ENCODE measurements at regions not wholly inside any gene's neighbourhood (a gene's known extent, or its start where the extent isn't known, plus 50 kb on each side); places are given as distances from the start of the nearest gene placed in this dataset.

DNA sequence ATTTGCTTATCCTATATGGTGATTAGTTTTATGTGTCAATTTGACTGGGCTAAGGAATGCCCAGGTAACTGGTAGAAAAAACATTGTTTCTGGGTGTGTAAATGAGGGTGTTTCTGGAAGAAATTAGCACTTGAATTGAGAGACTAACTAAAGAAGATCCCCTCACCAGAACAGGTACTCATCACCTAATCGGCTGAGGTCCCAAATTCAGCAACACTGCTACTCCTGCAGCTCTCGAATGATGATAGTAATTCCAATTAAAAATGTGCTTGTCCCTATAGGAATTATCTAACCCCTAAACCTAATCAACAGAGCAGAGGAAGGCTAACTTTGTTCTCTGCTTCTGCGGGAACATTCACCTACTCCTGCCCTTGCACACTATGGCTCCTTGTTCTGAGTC is 464.5 kb upstream of the CHST9 start:
- DNase-seq (ENCODE audit: low read depth in 4 of 4, low spot score in 3 of 4), result no peak

DNA sequence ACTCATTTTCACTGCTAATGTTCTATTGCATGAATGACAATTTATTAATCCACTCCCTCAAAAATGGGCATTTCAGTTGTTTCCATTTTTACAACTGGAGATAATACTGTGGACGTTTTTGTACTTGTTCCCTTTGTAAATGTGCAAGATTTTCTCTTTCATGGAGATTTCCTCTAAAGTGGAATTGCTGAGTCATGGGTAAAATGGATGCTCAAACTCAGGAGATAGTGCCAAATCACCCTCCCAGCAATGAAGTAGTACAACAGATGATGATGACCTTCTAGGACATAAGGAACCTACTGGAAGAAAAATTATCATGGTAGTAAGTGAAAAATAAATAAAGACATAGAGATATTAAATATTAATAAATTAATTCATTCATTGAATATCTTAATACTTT is 460.8 kb upstream of the CHST9 start:
- DNase-seq (ENCODE audit: low read depth in 4 of 4, low spot score in 3 of 4), result no peak

DNA sequence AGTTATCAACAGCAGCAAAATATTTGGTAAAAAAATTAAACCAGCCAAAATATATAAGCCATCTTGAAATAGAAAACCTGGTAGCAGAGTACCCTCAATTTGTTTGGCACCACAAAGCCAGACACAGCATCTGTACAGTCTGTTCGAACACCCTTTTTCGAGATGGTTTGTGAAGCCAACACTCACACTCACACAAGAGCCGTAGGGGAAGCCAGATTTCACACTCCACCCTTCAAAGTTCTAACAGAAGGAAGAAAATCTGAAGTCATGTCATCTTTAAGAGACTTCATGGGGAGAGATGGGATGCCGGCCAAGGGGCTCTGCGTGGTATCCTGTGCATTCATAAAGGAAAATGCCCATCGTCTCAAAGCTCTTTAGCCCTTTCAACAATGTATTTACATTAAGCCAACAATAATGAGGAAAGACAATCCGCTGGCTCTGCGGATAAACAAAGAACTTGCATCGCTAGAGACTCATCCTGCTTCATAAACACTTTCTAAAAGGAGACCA is 451.5 kb upstream of the CHST9 start:
- no peak for DNase-seq (ENCODE audit: low read depth in 4 of 4, low spot score in 3 of 4)

DNA sequence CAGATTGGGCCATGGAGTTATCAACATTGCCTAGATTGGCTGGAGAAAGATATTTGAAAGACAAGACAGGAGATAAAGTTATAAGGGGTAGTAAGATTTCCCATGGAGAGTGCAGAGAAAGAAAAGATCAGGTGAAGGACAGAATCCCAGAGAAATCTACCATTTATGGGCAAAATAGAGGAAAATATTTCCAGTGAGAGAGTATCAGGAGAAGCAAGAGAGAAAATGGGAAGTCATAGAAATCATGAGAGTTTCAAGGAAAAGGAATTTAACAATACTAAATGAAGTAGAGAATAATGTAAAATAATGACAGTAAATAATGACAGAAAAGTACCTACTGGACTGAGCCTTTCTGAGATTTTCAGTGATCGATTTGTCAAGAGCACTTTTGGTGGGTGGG is 447.6 kb upstream of the CHST9 start:
- no peak for DNase-seq (ENCODE audit: low read depth in 4 of 4, low spot score in 3 of 4)

DNA sequence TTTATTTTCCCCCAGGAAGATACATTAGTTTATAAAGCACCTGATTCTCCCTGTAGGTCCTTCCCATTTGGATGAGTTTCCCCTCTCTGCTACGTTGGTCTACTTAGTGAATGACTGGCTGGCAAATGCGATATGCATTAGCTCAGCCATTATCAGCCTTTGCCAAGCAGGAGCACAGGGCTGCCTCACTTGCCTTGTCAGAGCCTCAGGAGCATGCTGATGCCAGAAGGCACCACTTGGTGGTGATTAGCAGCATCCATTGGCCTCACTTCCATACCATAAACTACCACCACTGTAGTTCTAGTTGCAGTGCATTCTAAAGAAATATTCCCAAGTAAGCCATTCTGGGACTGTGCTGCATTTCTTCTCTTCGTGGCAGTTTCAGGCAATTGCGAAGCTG is 442.8 kb upstream of the CHST9 start:
- no peak for DNase-seq (ENCODE audit: low read depth in 4 of 4, low spot score in 3 of 4)

DNA sequence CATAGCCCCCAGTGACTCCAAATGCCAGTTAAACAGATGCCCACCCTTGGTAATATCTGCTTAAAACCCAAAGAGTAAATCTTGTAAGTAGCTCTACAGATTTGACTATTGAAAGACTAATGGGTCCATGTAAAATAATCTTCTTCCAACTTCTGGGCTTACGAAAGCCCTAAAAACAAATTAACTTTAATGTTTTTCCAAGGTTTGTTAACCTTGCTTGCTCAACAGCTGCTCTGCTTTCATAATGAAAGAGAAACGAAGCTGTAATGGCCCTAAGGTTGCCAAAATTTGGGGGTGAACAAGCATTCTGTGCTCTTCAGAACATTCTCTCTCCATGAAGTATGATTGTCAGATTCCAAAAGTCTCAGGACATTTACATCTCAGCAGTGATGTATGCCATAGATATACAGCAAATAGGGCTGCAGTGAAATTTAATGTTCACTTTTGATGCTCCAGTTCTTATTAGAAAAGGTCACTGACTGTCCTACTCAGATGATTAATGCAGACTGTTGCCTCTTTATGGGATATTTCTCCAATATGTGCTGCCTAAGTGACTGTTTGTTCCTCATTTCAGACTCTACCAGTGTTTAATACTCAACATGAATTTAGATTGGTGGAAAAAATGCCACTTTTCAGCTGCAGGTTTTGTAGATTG is 436.3 kb upstream of the CHST9 start:
- no peak for DNase-seq (ENCODE audit: low read depth in 4 of 4, low spot score in 3 of 4)

DNA sequence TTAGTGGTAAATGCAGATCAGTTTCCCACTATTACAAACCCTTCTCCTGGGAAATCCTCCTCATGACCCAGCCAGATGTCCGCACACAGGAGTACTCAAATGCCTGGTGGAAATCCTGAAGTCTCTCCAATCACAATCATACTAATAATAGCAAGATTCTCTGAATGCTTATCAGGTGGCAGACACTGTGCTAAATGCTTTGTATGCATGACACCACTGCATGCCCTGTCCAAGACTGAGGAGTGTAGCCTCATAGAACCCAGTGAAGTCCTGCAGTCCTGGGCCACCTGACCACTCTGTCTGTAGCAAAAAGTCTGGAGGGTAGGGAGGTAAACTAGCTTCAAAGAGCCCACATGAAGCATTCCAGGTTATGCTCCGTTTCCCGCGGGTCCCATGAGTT is 434.8 kb upstream of the CHST9 start:
- DNase-seq (ENCODE audit: low read depth in 4 of 4, low spot score in 3 of 4), result no peak

DNA sequence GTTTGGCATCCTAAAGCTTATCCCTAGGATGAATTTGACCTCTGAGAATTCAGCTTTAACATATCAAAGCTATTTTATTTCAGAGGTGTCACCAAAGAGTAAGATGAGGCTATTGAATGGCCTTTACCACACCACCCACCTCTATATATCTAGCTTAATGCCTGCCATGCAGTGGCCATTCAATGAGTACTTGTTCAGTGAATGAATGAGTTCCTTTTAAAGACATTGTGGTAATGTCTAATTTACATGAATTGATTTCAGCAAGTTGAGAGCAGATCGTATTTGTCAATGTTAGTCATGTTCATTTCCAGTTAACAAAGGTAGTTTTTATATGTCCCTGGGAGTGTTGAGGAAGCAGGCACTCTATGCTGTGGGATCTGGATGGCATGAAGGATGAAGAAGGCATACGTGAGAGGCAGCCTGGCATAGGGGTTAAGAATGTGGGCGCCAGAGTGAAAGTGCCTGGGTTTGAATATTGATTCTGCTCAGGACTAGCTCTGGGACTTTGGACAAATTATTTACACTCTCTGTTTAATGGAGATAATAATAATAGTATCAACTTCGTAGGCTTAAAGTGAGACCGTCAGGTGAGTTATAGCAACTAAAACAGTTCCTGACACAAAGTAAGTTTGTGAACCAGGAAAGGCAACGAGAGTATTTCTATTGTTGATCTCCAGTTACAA is 434.1 kb upstream of the CHST9 start:
- no peak for DNase-seq (ENCODE audit: low read depth in 4 of 4, low spot score in 3 of 4)

DNA sequence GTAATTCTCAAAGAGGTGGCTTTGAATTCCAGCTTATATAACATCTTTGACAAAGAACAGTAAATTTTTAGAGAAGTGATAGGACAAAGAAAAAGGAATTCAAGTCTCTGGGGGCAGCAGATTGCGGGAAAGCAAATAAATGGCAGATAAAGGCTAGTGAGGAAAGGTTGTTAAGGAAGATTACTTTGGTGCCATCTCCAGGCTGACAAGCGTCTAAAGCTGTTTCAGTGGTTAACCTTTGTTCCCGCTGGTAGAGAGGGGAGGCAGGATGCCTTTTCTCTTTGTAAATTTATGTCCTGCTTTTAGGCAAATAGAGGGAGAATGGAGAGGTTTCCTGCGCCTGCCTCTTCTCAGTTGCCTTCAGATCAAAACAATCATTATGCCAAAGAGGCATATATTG is 431.2 kb upstream of the CHST9 start:
- DNase-seq (ENCODE audit: low read depth in 4 of 4, low spot score in 3 of 4), result no peak

DNA sequence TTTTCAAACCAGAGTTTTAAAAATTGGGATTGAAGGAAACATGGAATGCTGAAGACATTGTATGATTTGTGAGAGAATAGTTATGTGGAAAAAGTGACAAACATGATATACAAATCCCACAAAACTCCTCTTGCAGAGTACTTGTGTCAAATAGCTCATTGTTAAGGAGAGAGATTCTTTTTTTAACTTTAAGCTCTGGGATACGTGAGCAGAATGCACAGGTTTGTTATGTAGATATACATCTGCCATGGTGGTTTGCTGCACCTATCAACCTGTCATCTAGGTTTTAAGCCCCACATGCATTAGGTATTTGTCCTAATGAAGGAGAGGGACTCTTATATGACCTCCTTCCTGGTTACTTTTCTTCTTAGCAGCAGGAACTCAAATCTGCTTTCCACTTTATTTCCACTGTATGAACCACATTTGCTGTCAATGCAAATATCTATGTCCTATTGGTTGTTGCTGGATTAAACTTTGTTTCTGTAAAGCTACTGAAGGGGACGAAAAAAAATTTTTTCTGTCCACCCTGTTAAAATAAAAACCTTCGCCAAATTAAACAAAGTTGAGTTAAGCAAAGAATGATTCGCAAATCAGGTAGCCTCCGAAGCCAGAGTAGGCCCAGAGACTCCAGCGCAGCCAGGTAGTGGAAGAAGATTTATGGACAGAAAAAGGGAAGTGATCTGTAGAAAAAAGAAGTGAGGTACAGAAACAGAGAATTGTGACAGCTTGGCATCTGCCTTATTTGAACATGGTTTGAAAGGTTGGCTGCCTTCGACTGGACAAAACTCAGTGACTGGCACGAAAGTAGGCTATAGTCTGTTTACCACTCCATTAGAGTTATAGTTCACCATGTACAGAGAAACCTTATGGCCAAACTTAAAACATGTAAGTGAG is 430.1 kb upstream of the CHST9 start:
- DNase-seq (ENCODE audit: low read depth in 4 of 4, low spot score in 3 of 4), result no peak

DNA sequence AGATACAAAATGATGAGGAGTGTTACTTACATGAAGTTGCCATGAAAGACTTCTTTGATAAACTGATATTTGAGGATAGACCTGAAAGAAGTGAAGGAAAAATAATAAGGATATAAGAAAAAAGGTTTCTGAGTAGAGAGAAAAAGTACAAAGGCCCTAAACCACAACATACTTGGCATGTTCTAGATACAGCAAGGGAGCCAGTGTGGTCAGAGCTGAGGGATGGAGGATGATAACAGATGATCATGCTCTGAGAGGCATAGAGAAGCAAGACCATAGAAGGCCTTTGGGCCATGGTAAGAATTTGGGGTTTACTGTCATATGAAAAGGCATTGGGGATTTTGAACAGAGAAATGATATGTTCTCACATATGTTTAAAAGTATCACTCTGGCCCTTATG is 424.1 kb upstream of the CHST9 start:
- DNase-seq (ENCODE audit: low read depth in 4 of 4, low spot score in 3 of 4), result no peak

DNA sequence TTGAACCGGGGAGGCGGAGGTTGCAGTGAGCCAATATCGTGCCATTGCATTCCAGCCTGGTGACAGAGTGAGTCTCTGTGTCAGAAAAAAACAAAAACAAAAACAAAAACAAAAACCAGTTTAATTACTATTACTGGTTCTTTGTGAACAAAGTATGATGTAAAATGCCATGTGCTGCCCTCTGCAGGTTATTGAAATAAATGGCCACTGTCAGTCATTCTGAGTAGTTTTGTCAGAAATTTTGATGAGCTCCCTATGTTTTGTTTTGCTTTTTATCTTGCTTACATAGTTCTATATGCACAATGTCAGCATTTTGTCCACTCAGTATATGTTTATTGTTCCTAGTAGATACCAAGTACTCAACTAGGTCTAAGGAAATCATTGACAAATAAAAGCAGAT is 423.6 kb upstream of the CHST9 start:
- DNase-seq (ENCODE audit: low read depth in 4 of 4, low spot score in 3 of 4), result no peak

DNA sequence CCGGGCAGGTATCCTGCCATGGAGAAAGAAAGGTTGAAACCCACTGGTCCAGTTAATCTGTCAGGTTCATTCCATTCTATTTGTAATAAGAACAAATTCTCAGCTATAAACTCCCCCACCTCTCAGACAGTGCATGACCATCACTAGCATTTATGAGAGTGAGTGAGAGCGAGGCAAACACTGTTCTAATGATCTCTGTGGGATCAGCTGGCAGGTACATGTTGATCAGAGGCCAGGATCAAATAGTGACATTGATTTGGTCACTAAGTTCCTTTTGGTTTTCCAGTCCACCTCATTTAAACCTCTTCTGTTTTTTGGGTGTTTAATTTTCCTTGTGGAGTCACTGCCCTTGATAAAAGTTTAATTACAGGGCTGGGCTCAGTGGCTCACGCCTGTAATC is 423.1 kb upstream of the CHST9 start:
- DNase-seq (ENCODE audit: low read depth in 4 of 4, low spot score in 3 of 4), result no peak

DNA sequence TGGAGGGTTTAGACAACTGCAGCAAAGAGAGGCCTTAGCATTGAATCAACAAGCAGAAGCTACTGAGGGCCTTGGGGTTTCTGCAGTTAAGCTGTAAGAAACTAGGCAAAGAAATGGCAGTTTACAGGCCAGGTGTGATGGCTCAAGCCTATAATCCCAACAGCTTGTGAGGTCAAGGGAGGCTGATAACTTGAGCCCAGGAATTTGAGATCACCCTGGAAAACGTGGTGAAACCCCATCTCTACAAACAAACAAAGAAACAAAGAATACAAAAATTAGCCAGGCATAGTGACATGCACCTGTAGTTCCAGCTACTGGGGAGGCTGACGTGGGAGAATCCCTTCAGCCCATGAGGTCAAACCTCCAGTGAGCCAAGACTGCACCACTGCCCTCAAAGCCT is 421.6 kb upstream of the CHST9 start:
- peak in 3 of 4 donors; percentile 18 to 33 (median 29) for DNase-seq (ENCODE audit: low read depth in 4 of 4, low spot score in 3 of 4)

DNA sequence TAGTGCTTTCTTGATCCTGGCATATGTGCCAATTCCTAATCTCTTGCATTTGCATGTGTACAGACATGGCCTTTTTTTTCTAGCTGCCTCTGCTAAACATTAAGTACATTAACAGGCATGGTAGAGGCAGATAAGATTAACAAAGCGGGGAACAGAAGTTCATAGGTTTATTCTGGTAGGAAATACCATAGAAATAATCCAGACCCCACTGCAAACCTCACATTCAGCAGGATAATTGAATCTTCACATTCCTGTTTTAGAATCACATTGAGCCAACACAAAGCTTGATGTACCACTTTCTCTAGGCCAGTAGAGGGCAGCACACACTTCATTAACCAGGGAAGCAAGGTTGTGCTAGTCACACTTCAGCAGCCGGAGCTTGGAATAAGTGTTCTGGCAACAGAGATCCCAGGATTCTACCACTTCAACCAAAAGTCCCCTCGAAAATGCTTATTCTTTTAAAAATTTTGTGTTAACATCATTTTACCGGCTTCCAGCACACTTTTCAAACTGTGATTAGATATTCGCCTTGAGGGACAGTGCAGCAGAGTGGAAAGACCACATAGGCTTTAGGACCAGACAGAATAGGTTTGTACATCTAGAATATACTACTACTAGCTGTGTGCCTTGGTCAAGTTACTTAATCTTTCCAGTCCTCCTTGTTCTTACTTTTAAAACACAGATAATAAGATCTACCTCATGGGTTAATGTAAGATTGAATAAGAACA is 420.2 kb upstream of the CHST9 start:
- DNase-seq (ENCODE audit: low read depth in 4 of 4, low spot score in 3 of 4), result peak; percentile 52 to 69 (median 67)

DNA sequence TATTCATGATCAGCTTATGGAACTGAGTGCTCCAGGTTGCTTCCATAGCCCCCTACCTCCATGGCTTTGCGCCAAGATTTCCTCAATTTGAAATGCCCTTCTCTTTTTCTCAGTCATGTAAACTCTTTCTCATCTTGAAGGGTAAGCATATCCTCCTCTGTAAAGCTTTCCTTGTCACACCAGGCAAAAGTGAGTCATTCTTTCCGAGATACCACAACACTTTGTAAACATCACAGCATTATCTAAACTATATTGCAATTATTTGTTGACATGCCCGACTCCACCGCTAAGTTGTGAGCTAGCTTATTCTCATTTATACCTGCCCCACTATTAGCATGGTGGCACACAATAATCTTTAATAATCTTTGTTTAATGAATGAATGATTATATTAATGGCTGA is 419.5 kb upstream of the CHST9 start:
- DNase-seq (ENCODE audit: low read depth in 4 of 4, low spot score in 3 of 4), result no peak

DNA sequence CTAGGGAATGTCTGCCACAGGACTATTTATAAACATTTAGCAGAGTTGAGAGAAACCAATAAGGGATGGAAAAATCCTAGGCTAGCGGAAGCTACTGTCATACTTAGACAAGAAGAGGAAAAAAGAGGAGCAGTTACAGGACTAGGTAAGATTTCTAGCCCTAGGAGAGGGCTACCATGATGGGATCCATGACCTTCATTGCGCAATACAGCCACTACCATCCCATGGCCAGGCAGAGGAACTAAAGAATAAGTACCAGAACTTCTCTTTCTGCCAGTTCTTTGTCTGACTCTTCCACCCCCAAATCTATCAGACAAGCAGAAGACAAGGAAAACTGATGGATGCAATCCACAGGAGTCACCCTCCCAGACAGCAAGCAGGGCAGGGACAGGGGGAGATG is 417.0 kb upstream of the CHST9 start:
- no peak for DNase-seq (ENCODE audit: low read depth in 4 of 4, low spot score in 3 of 4)

DNA sequence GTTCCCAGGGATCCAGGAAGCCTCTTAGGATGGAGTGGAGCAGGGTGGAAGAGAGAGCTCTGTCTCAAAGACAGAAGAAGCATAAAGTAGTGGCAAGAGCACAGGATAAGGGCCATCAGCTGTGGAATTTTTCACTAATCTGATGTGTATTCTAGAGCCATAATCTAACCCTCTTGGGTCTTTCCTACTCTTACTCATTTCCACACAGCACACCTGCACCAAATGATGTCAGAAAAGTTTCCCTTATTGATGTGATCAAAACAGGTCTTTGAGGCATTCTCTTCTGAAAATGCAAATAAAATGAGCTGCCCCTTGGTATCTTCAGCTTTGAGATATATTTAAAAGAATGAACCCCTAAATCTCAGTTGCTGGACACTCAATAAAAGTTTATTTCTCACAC is 415.1 kb upstream of the CHST9 start:
- DNase-seq (ENCODE audit: low read depth in 4 of 4, low spot score in 3 of 4), result no peak

DNA sequence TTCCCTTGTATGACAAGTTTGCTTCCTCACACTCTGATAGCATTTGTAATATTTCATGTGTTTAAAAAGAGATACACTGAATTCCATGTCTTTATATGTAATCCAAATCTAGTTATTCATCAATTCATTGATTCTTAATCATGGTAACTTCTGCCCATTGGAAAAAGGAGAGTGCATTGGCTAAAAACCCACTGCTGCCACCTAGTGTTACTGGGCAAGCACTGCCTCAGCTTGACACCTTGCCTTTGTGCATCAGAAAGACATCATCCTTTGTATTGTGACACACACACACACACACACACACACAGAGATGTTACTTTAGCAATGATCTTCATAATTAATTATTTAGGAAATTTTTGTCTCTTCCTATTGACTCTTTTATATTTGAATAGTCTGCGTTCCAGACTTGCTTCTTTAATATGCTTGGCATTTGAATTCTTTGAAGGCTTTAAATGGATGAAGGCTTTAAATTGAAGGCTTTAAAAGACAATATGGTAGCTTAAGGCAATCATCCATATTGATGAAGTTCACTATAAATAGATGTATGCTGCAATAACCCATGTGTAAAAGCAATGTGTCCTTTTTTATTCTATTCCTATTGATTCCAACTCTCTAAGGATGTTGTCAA is 414.2 kb upstream of the CHST9 start:
- peak in 2 of 4 donors; percentile 22 for DNase-seq (ENCODE audit: low read depth in 4 of 4, low spot score in 3 of 4)

DNA sequence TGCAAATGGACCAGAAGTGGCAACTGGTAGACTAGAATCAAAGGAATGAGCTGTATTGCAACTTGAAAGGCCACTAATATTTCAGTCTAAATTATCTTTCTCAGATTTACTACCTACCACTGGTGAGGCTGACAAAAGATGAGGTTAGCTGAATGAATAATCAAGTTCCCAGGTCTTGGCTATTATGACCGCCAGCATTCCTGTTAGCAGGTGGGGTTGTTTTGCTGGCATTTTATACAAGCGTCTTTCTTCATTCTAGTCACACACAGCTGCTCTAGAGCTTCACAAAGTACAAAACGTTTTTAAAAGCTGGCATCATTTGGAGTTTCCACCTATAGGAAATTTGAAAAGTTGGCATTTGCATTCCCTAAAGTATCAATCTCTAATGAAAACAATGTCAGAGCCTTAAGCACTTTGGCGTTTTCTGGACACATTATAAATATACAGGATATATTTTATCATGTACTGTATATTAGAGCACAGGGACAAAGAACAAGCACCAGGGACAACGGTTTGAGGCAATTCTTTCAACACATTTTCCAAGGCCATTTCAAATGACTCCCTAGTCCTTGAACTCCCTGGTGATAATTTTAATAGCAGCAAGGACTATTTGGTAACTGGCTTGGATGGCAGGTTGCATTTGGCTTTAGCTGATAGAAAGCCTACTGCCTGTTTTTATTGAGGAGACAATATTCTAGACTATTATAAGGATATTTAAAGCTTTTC is 410.2 kb upstream of the CHST9 start:
- DNase-seq (ENCODE audit: low read depth in 4 of 4, low spot score in 3 of 4), result no peak

Measured in left renal pelvis (tissue), 4 donors.